Stomach (tissue), 4 donors: ENCODE measurements at regions not wholly inside any gene's neighbourhood (a gene's known extent, or its start where the extent isn't known, plus 50 kb on each side); places are given as distances from the start of the nearest gene placed in this dataset.

ENCODE experiments used
- EP300 ChIP-seq: sonication (generic); formaldehyde crosslinking; IDR thresholded peaks from one replicate; pipeline ENCODE4 v1.6.1; 2017; ENCODE audit warnings: antibody characterized with exemption
- POLR2A ChIP-seq, 4 donors: fragments of 450-650 bp; IDR thresholded peaks; one replicate each; pipeline ENCODE4 v1.6.1; 2016; ENCODE audit warnings: antibody characterized with exemption in 4 of 4, control low read depth in 2 of 4, mild to moderate bottlenecking in 1 of 4, moderate library complexity in 1 of 4
- POLR2AphosphoS5 ChIP-seq, 3 donors: sonication (generic); formaldehyde crosslinking; IDR thresholded peaks; one replicate each; pipeline ENCODE4 v1.6.1; 2016; ENCODE audit warnings: antibody characterized with exemption in 3 of 3
- TF ChIP-seq, protein P1 (sequence below), 7 experiments: fragments of 450-650 bp in 4 of 7; fragments of 200-600 bp in 3 of 7; sonication (generic) in 3 of 7; IDR thresholded peaks; one replicate each; pipeline ENCODE4 v1.5.1; 2016 to 2019; ENCODE audit warnings: antibody characterized with exemption in 7 of 7, control low read depth in 2 of 7, mild to moderate bottlenecking in 1 of 7

DNA sequence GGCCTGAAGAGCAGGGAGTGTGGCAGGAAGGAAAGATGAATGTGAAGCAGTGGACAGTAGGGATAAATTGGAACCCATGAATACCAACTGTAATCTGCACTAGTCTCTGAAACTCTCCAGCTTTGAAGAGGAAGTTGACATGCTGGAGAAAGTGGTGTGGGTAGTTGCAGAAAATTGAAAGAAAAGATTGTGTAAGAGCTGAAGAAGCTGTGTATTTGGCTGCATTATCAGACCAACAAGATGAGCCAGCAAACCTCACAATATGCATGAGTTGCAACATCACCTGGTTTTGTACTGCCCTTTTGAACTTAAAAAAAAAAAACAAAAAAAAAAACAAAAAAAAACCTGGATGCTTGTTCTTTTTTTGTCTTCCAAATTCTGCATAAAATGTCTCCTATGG lies 921.9 kb upstream of the EYS start:
- TF ChIP-seq, protein P1, sequence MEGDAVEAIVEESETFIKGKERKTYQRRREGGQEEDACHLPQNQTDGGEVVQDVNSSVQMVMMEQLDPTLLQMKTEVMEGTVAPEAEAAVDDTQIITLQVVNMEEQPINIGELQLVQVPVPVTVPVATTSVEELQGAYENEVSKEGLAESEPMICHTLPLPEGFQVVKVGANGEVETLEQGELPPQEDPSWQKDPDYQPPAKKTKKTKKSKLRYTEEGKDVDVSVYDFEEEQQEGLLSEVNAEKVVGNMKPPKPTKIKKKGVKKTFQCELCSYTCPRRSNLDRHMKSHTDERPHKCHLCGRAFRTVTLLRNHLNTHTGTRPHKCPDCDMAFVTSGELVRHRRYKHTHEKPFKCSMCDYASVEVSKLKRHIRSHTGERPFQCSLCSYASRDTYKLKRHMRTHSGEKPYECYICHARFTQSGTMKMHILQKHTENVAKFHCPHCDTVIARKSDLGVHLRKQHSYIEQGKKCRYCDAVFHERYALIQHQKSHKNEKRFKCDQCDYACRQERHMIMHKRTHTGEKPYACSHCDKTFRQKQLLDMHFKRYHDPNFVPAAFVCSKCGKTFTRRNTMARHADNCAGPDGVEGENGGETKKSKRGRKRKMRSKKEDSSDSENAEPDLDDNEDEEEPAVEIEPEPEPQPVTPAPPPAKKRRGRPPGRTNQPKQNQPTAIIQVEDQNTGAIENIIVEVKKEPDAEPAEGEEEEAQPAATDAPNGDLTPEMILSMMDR (IDR thresholded peaks at IDR 0.05), result no peak
- TF ChIP-seq POLR2A (IDR thresholded peaks at IDR 0.05), result no peak
- no peak for TF ChIP-seq POLR2AphosphoS5 (IDR thresholded peaks at IDR 0.05)
- no peak for TF ChIP-seq EP300
